DMS53 (cell line): ENCODE measurements at regions not wholly inside any gene's neighbourhood (a gene's known extent, or its start where the extent isn't known, plus 50 kb on each side); places are given as distances from the start of the nearest gene placed in this dataset.
"Not testable (repeated sequence)": the region's sequence is repeated elsewhere in the genome, so short reads cannot be mapped to it uniquely, and the experiment has no call there.

Experiments
- DNase-seq: peaks from one replicate; lab custom pipeline; 2025; lab: John Stamatoyannopoulos, UW

GRCh38 chr4:163693211-163693610 is 198.7 kb downstream of the TMA16 start:
- DNase-seq, result no peak

DNA sequence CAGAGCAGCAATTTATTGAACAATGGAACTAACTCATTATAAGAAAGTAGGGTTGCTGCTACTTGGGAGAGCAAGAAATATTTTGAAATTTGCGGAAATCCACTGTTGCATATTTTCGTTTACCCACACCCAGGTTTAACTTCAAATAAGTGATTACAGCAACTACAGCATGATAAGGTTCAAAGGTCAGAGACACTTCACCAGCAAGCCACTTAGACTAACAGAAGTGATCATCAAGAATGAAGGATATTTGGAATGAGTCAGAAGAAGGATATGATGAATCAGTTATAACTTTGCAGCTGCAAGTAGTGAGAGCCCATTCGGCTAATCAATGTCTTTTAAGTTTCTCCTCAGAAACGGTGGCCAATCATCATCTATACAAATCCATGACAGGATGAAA is 199.3 kb downstream of the TMA16 start:
- peak; percentile 3 for DNase-seq

GRCh38 chr4:163694385-163694784 is 199.9 kb downstream of the TMA16 start:
- no peak for DNase-seq

DNA sequence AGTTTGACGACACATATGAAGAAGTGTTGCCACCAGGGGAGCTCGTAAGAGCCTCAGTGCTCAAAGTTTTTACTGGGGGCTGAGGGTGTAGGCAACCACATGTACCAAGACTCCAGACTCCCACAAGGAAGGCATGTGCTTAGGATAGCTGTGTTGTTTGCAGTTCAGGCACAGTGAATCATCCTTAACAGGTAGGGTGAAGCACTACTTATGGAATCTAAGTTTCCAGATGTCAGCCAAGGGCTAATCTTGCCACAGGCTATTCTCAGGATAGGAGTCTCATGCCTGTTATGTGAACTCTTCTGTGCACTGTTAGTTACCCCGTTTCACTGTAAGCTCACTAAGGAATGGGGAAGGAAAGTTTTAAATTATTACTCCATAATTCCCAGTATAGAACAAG is 202.6 kb downstream of the TMA16 start:
- DNase-seq, result no peak

- not testable (repeated sequence) for DNase-seq
These were observed 205.9 kb downstream of the TMA16 start for GRCh38 chr4:163700383-163700782.

- peak; percentile 84 for DNase-seq
These were observed 207.4 kb downstream of the TMA16 start for GRCh38 chr4:163701916-163702315.

DNA sequence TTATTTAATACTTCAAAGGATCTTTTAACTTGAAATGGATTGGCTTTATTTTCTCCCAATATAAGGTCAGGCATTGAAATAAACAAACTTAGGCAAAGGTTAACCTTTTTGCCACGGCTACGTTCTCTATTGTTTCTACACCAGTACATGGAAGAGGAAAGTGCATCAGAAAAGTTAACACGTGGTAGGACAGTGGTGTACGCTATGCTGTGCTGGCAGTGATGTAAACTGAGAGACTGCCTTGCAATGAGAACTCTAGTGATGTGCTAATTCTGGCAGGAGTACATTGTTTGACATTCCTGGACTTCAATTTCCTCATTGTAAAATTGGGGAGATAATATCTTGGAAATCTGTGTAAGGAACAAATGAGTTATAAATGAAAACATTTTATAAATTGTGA is 208.2 kb downstream of the TMA16 start:
- no peak for DNase-seq

DNA sequence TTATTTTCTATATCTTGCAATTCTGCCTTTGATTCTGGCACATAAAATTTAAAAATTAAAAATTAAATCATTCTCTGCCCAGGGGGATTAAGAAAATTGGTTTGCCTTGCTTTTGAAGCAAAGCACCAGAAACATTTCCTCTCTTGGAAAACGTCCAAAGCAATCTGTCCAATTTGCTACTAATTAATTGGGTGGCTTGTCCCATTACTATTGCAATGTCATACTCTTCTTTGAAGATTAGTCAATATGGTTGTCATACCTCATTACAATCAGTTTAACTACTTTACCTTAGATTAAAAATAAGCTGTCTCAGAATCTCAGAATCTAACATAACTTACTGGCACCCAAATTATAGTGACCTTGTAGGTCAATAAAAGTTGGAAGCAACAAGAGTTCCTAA is 208.8 kb downstream of the TMA16 start:
- no peak for DNase-seq

DNA sequence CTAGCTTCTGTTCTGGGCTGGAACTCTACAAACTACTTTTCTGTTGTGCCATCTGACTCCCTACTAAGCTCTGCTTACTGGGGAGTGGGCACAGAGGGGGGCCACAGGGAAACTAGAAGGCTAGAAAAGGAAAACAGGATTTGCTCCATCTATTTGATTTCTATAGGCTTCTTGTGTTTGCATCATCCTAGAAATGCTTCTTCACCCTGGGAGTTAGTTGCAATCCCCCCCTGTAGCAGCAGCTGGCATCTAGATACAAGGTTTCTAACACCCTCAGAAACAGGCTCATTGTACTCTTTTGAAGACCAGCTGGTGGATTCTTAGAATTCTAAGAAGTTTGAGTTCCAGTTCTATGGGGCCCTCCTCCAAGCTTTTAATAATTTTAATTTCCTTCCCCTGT is 213.4 kb downstream of the TMA16 start:
- no peak for DNase-seq

GRCh38 chr4:163709601-163710000 is 215.1 kb downstream of the TMA16 start:
- no peak for DNase-seq

DNA sequence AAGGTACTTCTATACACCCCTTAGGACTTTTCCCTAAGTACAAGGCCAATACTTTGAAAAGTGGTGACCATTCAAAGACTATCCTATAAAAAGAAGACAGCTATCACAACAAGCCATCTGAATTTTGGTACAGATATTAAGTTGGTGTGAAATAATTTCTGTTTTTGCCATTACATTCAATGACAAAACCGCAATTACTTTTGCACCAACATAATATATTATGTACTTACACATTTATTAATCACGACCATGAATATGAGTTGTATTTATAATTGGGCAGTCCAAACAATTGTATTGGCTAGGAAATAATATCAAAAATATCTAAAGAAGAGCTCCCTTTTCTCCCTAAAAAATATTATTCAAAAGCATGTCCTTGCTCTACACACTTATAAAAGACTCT is 215.7 kb downstream of the TMA16 start:
- no peak for DNase-seq

GRCh38 chr4:163724495-163724894 is 230.0 kb downstream of the TMA16 start:
- not testable (repeated sequence) for DNase-seq

DNA sequence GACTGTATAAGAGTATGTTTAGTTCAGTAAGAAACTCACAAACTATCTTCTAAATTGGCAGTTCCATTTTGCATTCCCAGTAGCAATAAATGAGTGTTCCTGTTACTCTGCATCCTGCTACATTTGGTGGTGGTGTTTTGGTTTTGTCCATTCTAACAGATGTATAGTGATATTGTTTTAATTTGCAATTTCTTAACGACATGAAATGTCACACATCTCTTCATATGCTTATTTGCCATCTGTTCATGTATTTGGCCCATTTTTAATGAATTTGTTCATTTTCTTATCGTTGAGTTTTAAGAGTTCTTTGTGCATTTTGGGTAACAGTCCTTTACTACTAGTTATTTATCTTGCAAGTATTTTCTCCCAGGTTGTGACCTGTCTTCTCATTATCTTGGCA is 232.2 kb downstream of the TMA16 start:
- no peak for DNase-seq

DNA sequence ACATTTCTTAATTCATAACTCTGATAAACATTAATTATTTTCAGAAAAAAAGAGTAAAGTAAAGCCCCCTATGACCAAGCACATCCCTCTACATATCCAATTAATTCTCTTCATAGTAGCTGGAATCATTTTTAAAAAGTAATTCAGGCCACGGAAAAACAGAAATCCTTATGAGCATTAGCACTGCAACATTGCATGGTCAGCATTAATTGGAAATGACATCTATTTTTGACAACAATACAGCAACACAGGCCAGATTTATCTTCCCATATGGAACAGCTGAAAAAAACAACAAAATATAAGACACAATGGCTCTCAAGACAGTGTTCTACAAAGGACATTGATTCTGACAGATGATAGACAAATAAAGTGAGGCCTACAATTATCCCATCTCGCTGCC is 236.6 kb downstream of the TMA16 start:
- DNase-seq, result no peak

- peak; percentile 3 for DNase-seq
These were observed 238.0 kb downstream of the TMA16 start for GRCh38 chr4:163732473-163732872.

DNA sequence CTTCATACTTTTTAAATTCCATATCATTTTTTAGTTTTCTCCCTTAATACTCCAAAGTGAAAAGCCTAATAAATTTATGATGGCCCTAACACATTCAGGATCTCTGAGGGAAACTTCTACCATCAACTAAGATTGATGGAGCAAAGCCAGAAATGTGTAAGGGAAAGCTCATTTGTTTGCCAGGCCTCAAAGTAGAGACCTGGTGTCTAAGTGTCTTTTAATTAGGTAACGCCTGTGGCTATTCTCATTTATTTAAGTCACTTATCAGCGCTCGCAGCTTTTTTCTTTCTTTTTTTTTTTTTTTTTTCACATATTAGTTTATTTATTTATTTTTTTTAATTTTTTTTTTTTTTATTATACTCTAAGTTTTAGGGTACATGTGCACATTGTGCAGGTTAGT is 242.4 kb downstream of the TMA16 start:
- no peak for DNase-seq

- DNase-seq, result not testable (repeated sequence)
These were observed 243.4 kb downstream of the TMA16 start for GRCh38 chr4:163737846-163738245.

DNA sequence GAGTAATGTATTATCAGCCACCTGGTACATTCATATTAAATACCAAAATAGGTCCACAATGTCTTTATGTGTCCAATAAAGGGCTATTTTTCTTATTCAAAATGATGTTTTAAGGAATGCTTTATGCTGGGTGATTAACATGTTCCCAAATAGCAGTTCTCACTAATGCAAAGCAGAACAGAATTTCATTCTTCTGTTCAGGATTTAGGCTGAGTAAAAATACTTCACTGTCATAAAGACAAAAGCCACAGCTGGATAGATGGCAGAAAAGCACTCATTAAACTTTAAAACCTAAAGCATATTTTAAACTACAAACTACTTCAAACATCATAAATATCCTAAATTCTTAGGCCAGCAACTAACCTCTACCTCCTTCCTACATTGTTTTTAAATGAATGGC is 244.0 kb downstream of the TMA16 start:
- no peak for DNase-seq

DNA sequence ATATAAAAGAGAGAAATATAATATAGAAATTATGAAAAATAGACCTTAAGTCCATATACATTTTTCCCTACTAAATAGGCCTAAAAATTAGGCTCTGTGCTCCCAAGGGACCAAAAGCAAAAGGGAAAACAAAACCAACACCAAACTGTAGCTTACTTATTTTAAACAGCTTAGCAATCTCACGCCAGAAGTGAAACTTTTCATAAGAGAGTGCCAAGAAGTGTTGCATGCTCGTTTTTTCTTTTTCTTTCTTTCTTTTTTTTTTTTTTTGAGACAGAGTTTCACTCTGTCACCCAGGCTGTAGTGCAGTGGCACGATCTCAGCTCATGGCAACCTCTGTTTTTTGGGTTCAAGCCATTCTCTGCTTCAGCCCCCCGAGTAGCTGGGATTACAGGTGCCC is 250.4 kb downstream of the TMA16 start:
- DNase-seq, result no peak

- DNase-seq, result no peak
These were observed 252.8 kb downstream of the TMA16 start for GRCh38 chr4:163747293-163747692.

DNA sequence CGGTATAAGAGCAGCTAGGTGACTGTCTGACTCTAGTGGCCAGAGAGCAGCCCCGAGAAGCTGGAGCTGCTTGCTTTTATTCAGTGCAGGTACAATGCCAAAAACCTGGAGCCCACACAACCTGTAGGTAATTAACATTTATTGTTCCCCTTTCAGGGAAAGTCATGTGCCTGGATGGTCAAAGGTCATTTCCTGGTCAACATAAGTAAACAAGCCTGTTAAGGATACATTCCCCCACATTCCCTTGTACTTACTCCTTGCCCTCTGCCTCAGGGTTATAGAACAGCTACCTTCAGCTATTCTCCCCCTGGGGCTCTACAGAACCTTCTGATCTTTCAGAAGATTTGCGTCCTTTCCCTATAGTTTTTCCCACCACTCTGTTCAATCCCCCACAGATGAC is 253.4 kb downstream of the TMA16 start:
- DNase-seq, result peak; percentile 75

GRCh38 chr4:163748449-163748848 is 254.0 kb downstream of the TMA16 start:
- peak; percentile 96 for DNase-seq

- DNase-seq, result peak; percentile 58
These were observed 260.5 kb downstream of the TMA16 start for GRCh38 chr4:163755013-163755412.

DNA sequence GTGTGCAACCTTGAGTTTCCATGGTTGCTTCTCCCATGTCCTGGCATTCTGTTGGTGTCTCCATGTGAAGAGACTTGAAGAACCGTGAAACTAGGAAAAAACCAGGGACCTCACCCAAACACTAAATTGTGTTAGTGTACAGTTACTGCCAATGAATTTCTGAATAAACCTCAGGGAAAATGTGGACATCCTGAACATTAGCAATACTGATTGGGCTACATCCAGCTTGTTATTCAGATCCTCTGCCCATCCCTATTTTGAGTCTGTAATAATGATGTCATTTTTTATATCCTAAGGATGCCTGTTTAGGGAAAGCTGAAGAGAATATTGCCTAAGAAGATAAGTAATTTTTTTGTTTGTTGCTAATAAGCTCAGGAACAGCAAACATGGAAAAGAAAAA is 262.7 kb downstream of the TMA16 start:
- no peak for DNase-seq

DNA sequence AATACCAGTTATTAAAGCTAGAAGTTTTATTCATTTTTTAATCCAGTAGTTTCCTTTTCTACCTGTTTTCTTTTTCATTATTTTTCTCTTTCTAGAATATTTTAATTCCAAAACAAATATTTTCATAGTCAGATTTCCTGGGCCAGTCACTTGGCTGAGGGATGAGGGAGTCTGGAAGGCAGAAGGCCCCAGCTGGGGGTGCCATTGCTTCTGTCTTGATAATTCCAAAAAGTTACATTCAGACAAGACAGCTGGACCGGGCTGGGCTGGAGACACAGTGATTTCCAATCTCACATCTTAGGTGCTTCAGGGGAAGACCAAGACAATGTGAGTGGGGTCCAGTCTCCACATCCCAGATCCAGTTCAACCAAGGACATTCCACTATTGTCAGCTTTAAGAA is 263.5 kb downstream of the TMA16 start:
- DNase-seq, result no peak
